PC-9 (cell line): ENCODE measurements at regions not wholly inside any gene's neighbourhood (a gene's known extent, or its start where the extent isn't known, plus 50 kb on each side); places are given as distances from the start of the nearest gene placed in this dataset.

Experiments used
- EZH2 ChIP-seq: fragments of 200-600 bp; sonication (generic); IDR thresholded peaks from 2 replicates; pipeline ENCODE4 v1.8.0; 2017; ENCODE audit warnings: antibody characterized with exemption, low read depth
- TF ChIP-seq, protein P1 (sequence below): fragments of 200-600 bp; sonication (generic); conservative IDR thresholded peaks from 2 replicates; pipeline ENCODE4 v1.6.1; 2017; ENCODE audit warnings: mixed run types, antibody characterized with exemption, mild to moderate bottlenecking, moderate library complexity

DNA sequence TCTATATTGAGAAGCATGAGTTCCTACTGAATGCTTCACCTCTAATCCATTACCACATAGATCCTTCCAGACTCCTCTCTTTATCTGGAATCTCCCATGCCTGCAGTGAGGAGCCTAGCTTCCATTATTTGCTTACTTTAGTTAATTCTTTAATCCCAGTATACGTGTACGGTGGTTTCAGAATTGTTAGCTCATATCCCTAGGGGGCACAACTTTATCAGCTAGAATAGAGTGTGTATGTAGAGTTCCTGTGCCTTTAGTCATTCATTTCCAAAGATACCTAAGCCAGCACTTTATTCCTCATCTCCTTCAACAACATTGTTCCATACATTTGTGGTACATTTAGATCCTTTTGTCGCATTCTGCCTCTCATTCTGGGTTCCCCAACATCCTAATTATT, 226.0 kb downstream of the TJP1 start:
- TF ChIP-seq, protein P1, sequence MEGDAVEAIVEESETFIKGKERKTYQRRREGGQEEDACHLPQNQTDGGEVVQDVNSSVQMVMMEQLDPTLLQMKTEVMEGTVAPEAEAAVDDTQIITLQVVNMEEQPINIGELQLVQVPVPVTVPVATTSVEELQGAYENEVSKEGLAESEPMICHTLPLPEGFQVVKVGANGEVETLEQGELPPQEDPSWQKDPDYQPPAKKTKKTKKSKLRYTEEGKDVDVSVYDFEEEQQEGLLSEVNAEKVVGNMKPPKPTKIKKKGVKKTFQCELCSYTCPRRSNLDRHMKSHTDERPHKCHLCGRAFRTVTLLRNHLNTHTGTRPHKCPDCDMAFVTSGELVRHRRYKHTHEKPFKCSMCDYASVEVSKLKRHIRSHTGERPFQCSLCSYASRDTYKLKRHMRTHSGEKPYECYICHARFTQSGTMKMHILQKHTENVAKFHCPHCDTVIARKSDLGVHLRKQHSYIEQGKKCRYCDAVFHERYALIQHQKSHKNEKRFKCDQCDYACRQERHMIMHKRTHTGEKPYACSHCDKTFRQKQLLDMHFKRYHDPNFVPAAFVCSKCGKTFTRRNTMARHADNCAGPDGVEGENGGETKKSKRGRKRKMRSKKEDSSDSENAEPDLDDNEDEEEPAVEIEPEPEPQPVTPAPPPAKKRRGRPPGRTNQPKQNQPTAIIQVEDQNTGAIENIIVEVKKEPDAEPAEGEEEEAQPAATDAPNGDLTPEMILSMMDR = no peak
- TF ChIP-seq EZH2 = no peak
